Adrenal gland (tissue), 9 donors: ENCODE measurements at regions not wholly inside any gene's neighbourhood (a gene's known extent, or its start where the extent isn't known, plus 50 kb on each side); places are given as distances from the start of the nearest gene placed in this dataset.

Source experiments
- DNase-seq, 7 donors: peaks; one replicate each; pipeline ENCODE4 v3.0.0-alpha.2; 2019 to 2020
- H3K27ac ChIP-seq, 5 donors: fragments of 200-600 bp; sonication (generic) in 4 of 5; 1 replicate in 3 of 5; 2 replicates in 2 of 5; pipeline versions ENCODE4 v1.5.1 to v1.8.0; 2016 to 2020; ENCODE audit warnings: mild to moderate bottlenecking in 1 of 5
- H3K27me3 ChIP-seq: fragments of 200-600 bp; 2 replicates; pipeline ENCODE4 v1.8.0; 2021
- H3K36me3 ChIP-seq, 2 donors: fragments of 200-600 bp; replicated peaks in 1 of 2; 1 replicate in 1 of 2; 2 replicates in 1 of 2; pipeline versions ENCODE4 v1.5.1 to v1.8.0; 2018 to 2022
- H3K4me1 ChIP-seq, 2 donors: fragments of 200-600 bp; replicated peaks in 1 of 2; 1 replicate in 1 of 2; 2 replicates in 1 of 2; pipeline versions ENCODE4 v1.5.1 to v1.8.0; 2018 to 2021
- H3K4me3 ChIP-seq, 4 donors: fragments of 200-600 bp; sonication (generic) in 3 of 4; one replicate each; pipeline ENCODE4 v1.5.1; 2016 to 2018
- H3K9me3 ChIP-seq, 3 donors: fragments of 200-600 bp; sonication (generic) in 1 of 3; replicated peaks in 1 of 3; 1 replicate in 2 of 3; 2 replicates in 1 of 3; pipeline versions ENCODE4 v1.5.1 to v1.8.0; 2016 to 2021
- CTCF ChIP-seq, 6 experiments: fragments of 450-650 bp in 4 of 6; fragments of 200-600 bp in 2 of 6; sonication (generic) in 1 of 6; IDR thresholded peaks; 1 replicate in 5 of 6; 2 replicates in 1 of 6; pipeline versions ENCODE4 v1.5.1 to v1.8.0; 2016 to 2021; ENCODE audit warnings: antibody characterized with exemption in 6 of 6, mild to moderate bottlenecking in 2 of 6, moderate library complexity in 1 of 6
- POLR2A ChIP-seq, 2 donors: fragments of 450-650 bp; IDR thresholded peaks; one replicate each; pipeline ENCODE4 v1.6.1; 2017; ENCODE audit warnings: antibody characterized with exemption in 2 of 2, mild to moderate bottlenecking in 2 of 2, moderate library complexity in 1 of 2
- WGBS, 4 donors: extraction: QIAGEN DNeasy Blood & Tissue Kit in 2 of 4; methylation state at CpG; one replicate each; pipeline versions ENCODE4 v1.1.5 to v1.1.7; 2013 to 2017; 5-methylcytosine and 5-hydroxymethylcytosine counted together
- intact Hi-C, 2 donors: fragments of 100-400 bp; cut with DNase I; formaldehyde crosslinking; loops; one replicate each; pipeline versions ENCODE4 v1.14.1 to v1.15.0; 2022 to 2023
- donor health status: healthy with polysubstance abuse.
- donor health status: Bipolar disorder and iron deficiency.
- donor health status: DM: yes; HTN: yes; CAD: no.
- donor health status: DM: no; HTN: no; CAD: no.
- donor health status: DM: no; HTN: no; CAD: no.

- DNase-seq, result no peak
- Histone ChIP-seq H3K9me3 (no peaks in the 10 kb centered on the region), H3K36me3 (no peaks in the 10 kb centered on the region), H3K4me1 (no peaks in the 10 kb centered on the region), H3K27me3 (no peaks in the 10 kb centered on the region), H3K4me3 (no peak overlapping the region), H3K27ac (no peak overlapping the region)
- WGBS, 4 donors, result 63 to 78% (median 73%) methylated on average over 1 of the region's 1 CpG
- intact Hi-C loops, result no loop called here
- TF ChIP-seq CTCF (IDR thresholded peaks at IDR 0.05), result no peak
- TF ChIP-seq POLR2A (IDR thresholded peaks at IDR 0.05), result no peak
These were observed 87.4 kb upstream of the CHORDC1 start for GRCh38 chr11:90310210-90310609.

GRCh38 chr11:90309693-90310092, 86.8 kb upstream of the CHORDC1 start:
- Histone ChIP-seq H3K27ac (no peak overlapping the region), H3K4me1 (no peaks in the 10 kb centered on the region), H3K9me3 (no peaks in the 10 kb centered on the region), H3K4me3 (no peak overlapping the region), H3K27me3 (no peaks in the 10 kb centered on the region), H3K36me3 (no peaks in the 10 kb centered on the region)
- DNase-seq, result no peak
- TF ChIP-seq POLR2A (IDR thresholded peaks at IDR 0.05) (no peak), CTCF (IDR thresholded peaks at IDR 0.05) (no peak)
- intact Hi-C loops, result no loop called here
- WGBS, 4 donors, result 13 to 27% (median 18%) methylated on average over 2 of the region's 2 CpGs

GRCh38 chr11:90294526-90294925, 71.7 kb upstream of the CHORDC1 start:
- Histone ChIP-seq H3K27me3 (no peaks in the 10 kb centered on the region), H3K9me3 (no peaks in the 10 kb centered on the region), H3K4me3 (no peak overlapping the region), H3K4me1 (no peaks in the 10 kb centered on the region), H3K27ac (no peak overlapping the region), H3K36me3 (no peaks in the 10 kb centered on the region)
- 85 to 92% (median 89%) methylated on average over 3 of the region's 3 CpGs for WGBS, 4 donors
- intact Hi-C loops, result no loop called here
- no peak for DNase-seq
- TF ChIP-seq POLR2A (IDR thresholded peaks at IDR 0.05) (no peak), CTCF (IDR thresholded peaks at IDR 0.05) (no peak)

GRCh38 chr11:90294091-90294490, 71.2 kb upstream of the CHORDC1 start:
- TF ChIP-seq CTCF (IDR thresholded peaks at IDR 0.05) (no peak), POLR2A (IDR thresholded peaks at IDR 0.05) (no peak)
- no peaks in the 10 kb centered on the region for H3K36me3 ChIP-seq
- H3K27me3 ChIP-seq, result no peaks in the 10 kb centered on the region
- H3K9me3 ChIP-seq, result no peaks in the 10 kb centered on the region
- no peaks in the 10 kb centered on the region for H3K4me1 ChIP-seq
- intact Hi-C loops, result no loop called here
- DNase-seq, result no peak
- H3K27ac ChIP-seq, result no peak overlapping the region
- no peak overlapping the region for H3K4me3 ChIP-seq
- WGBS, 4 donors, result 75 to 98% (median 87%) methylated on average over 2 of the region's 2 CpGs
